ENCODE measurements at regions not wholly inside any gene's neighbourhood (a gene's known extent, or its start where the extent isn't known, plus 50 kb on each side); places are given as distances from the start of the nearest gene placed in this dataset.

- no peak overlapping the region for H3K27ac Mint-ChIP-seq
- H3K9me3 Mint-ChIP-seq, result no peaks in the 10 kb centered on the region
- no peaks in the 10 kb centered on the region for H3K4me1 Mint-ChIP-seq (ENCODE audit: low read depth)
- no peaks in the 10 kb centered on the region for H3K36me3 Mint-ChIP-seq (ENCODE audit: low read depth)
- H3K4me3 Mint-ChIP-seq, result no peak overlapping the region
- H3K27me3 Mint-ChIP-seq, result peaks cover 38% of the 10 kb centered on the region
Observed at GRCh38 chr9:73011181-73011750, 58.4 kb upstream of the ALDH1A1 start.

- Mint-ChIP-seq H3K9me3 (no peaks in the 10 kb centered on the region), H3K36me3 (ENCODE audit: low read depth) (no peaks in the 10 kb centered on the region), H3K4me1 (ENCODE audit: low read depth) (no peaks in the 10 kb centered on the region), H3K27ac (no peak overlapping the region), H3K4me3 (no peak overlapping the region), H3K27me3 (peaks cover 38% of the 10 kb centered on the region)
Observed at GRCh38 chr9:73009649-73010288, 56.9 kb upstream of the ALDH1A1 start.

- H3K9me3 Mint-ChIP-seq, result no peaks in the 10 kb centered on the region
- no peak overlapping the region for H3K27ac Mint-ChIP-seq
- H3K4me1 Mint-ChIP-seq (ENCODE audit: low read depth), result no peaks in the 10 kb centered on the region
- no peak overlapping the region for H3K4me3 Mint-ChIP-seq
- peaks cover 38% of the 10 kb centered on the region for H3K27me3 Mint-ChIP-seq
- no peaks in the 10 kb centered on the region for H3K36me3 Mint-ChIP-seq (ENCODE audit: low read depth)
Observed at GRCh38 chr9:73007966-73008672, 55.3 kb upstream of the ALDH1A1 start.

- H3K4me1 Mint-ChIP-seq (ENCODE audit: low read depth), result no peaks in the 10 kb centered on the region
- no peak overlapping the region for H3K4me3 Mint-ChIP-seq
- peaks cover 37% of the 10 kb centered on the region for H3K27me3 Mint-ChIP-seq
- no peaks in the 10 kb centered on the region for H3K9me3 Mint-ChIP-seq
- H3K27ac Mint-ChIP-seq, result no peak overlapping the region
- no peaks in the 10 kb centered on the region for H3K36me3 Mint-ChIP-seq (ENCODE audit: low read depth)
Observed at GRCh38 chr9:73006986-73007385, 54.1 kb upstream of the ALDH1A1 start.
